B cell (primary cell): ENCODE measurements at regions not wholly inside any gene's neighbourhood (a gene's known extent, or its start where the extent isn't known, plus 50 kb on each side); places are given as distances from the start of the nearest gene placed in this dataset.

Source experiments
- ATAC-seq: fragments of 200-7000 bp; cut with Tn5 transposase; one replicate; pipeline ENCODE4 v1.10.0; 2021; ENCODE audit warnings: low read depth, mild to moderate bottlenecking, moderate number of reproducible peaks, moderate library complexity
- CTCF ChIA-PET: fragments of 350-600 bp; sonication (Branson Sonifier 250); formaldehyde crosslinking; loops from one replicate; lab custom pipeline; 2021; ENCODE audit warnings: antibody characterized with exemption, inconsistent platforms; lab: Charles Lee
- POLR2A ChIA-PET: fragments of 350-600 bp; sonication (Branson Sonifier 250); formaldehyde crosslinking; loops from one replicate; lab custom pipeline; 2021; ENCODE audit warnings: antibody characterized with exemption; lab: Charles Lee
- DNase-seq: peaks from one replicate; pipeline ENCODE4 v3.0.0; 2013
- H2AFZ ChIP-seq: 2 replicates; pipeline ENCODE4 v1.6.1; 2012; ENCODE audit warnings: mild to moderate bottlenecking, low read depth, low read length; ENCODE audit not compliant: insufficient read depth, poor library complexity, severe bottlenecking
- H3K27ac ChIP-seq, 2 donors: 1 replicate in 1 of 2; 2 replicates in 1 of 2; pipeline ENCODE4 v1.5.1; 2012 to 2013; ENCODE audit warnings: low read length in 2 of 2, mild to moderate bottlenecking in 2 of 2, moderate library complexity in 1 of 2
- H3K27me3 ChIP-seq, 4 experiments: fragments of 200-600 bp in 1 of 4; sonication (generic) in 1 of 4; replicated peaks in 1 of 4; 1 replicate in 2 of 4; 2 replicates in 2 of 4; pipeline versions ENCODE4 v1.6.1 to v1.7.0; 2013 to 2016; ENCODE audit warnings: low read length in 3 of 4, mild to moderate bottlenecking in 2 of 4, mixed read lengths in 1 of 4, moderate library complexity in 1 of 4; ENCODE audit not compliant: insufficient read depth in 4 of 4, control insufficient read depth in 3 of 4; ENCODE audit errors: control extremely low read depth in 1 of 4
- H3K36me3 ChIP-seq, 2 experiments: replicated peaks in 1 of 2; 1 replicate in 1 of 2; 2 replicates in 1 of 2; pipeline versions ENCODE4 v1.6.1 to v1.7.1; 2013; ENCODE audit warnings: low read length in 1 of 2; ENCODE audit not compliant: insufficient read depth in 2 of 2, control insufficient read depth in 1 of 2; ENCODE audit errors: control extremely low read depth in 1 of 2, extremely low read depth in 1 of 2
- H3K4me1 ChIP-seq, 2 donors: fragments of 200-600 bp in 1 of 2; sonication (generic) in 1 of 2; 1 replicate in 1 of 2; 2 replicates in 1 of 2; pipeline versions ENCODE4 v1.5.1 to v1.6.1; 2013 to 2017; ENCODE audit warnings: low read length in 2 of 2; ENCODE audit not compliant: control insufficient read depth in 2 of 2, insufficient read depth in 2 of 2
- H3K4me2 ChIP-seq: replicated peaks from 2 replicates; pipeline ENCODE3; 2012; ENCODE audit warnings: mild to moderate bottlenecking, low read depth, low read length; ENCODE audit not compliant: poor library complexity, severe bottlenecking
- H3K4me3 ChIP-seq, 5 experiments: fragments of 200-600 bp in 1 of 5; sonication (generic) in 1 of 5; 1 replicate in 3 of 5; 2 replicates in 2 of 5; pipeline versions ENCODE4 v1.5.1 to v1.7.0; 2011 to 2016; ENCODE audit warnings: low read length in 4 of 5, mild to moderate bottlenecking in 4 of 5, low read depth in 2 of 5, control low read depth in 1 of 5, moderate library complexity in 1 of 5; ENCODE audit not compliant: insufficient read depth in 1 of 5; ENCODE audit errors: control extremely low read depth in 1 of 5, extremely low read depth in 1 of 5
- H3K79me2 ChIP-seq: fragments of 200-600 bp; sonication (generic); one replicate; pipeline ENCODE4 v1.6.0; 2016; ENCODE audit warnings: low read length; ENCODE audit not compliant: control insufficient read depth, insufficient read depth
- H3K9ac ChIP-seq: fragments of 200-600 bp; sonication (generic); 2 replicates; pipeline ENCODE4 v1.6.1; 2017; ENCODE audit warnings: mild to moderate bottlenecking, low read length, moderate library complexity
- H3K9me3 ChIP-seq, 3 donors: one replicate each; pipeline versions ENCODE4 v1.6.1 to v1.7.1; 2013; ENCODE audit warnings: low read length in 2 of 3; ENCODE audit not compliant: control insufficient read depth in 2 of 3, insufficient read depth in 1 of 3; ENCODE audit errors: control extremely low read depth in 1 of 3
- H4K20me1 ChIP-seq: 2 replicates; pipeline ENCODE4 v1.6.0; 2012; ENCODE audit warnings: mild to moderate bottlenecking, low read length; ENCODE audit not compliant: insufficient read depth, control insufficient read depth, poor library complexity, severe bottlenecking
- H3K27ac Mint-ChIP-seq: one replicate; pipeline ENCODE4 v1.8.0; 2021; ENCODE audit warnings: mixed read lengths
- H3K27me3 Mint-ChIP-seq: one replicate; pipeline ENCODE4 v1.8.0; 2021; ENCODE audit warnings: mixed read lengths
- H3K4me1 Mint-ChIP-seq: one replicate; pipeline ENCODE4 v1.8.0; 2021; ENCODE audit warnings: mixed read lengths
- H3K4me3 Mint-ChIP-seq: one replicate; pipeline ENCODE4 v1.8.0; 2021; ENCODE audit warnings: mixed read lengths
- H3K9me3 Mint-ChIP-seq: one replicate; pipeline ENCODE4 v1.8.0; 2022; ENCODE audit warnings: mixed read lengths; ENCODE audit not compliant: insufficient read depth
- CTCF ChIP-seq: fragments of 200-600 bp; IDR thresholded peaks from one replicate; pipeline ENCODE4 v1.8.0; 2022; ENCODE audit warnings: antibody characterized with exemption, mild to moderate bottlenecking
- EZH2 ChIP-seq: IDR thresholded peaks from 2 replicates; pipeline ENCODE4 v1.6.1; 2012; ENCODE audit warnings: borderline replicate concordance, low read depth, mild to moderate bottlenecking, moderate library complexity, low read length; ENCODE audit not compliant: insufficient read depth, poor library complexity, severe bottlenecking
- WGBS: methylation state at CpG from one replicate; pipeline ENCODE4 v1.1.5; 2013; ENCODE audit warnings: missing lambda C conversion rate; ENCODE audit not compliant: insufficient coverage; 5-methylcytosine and 5-hydroxymethylcytosine counted together
- intact Hi-C: fragments of 100-400 bp; cut with micrococcal nuclease; formaldehyde crosslinking; loops from one replicate; pipeline ENCODE4 v1.10.0; 2022

- Histone ChIP-seq H4K20me1 (no peaks in the 10 kb centered on the region), H3K27me3 (no peaks in the 10 kb centered on the region), H3K4me3 (no peak overlapping the region), H3K27ac (no peak overlapping the region), H3K79me2 (no peaks in the 10 kb centered on the region), H3K9ac (no peak overlapping the region), H3K4me2 (no peak overlapping the region), H3K9me3 (no peaks in the 10 kb centered on the region), H2AFZ (no peak overlapping the region), H3K4me1 (no peaks in the 10 kb centered on the region), H3K36me3 (no peaks in the 10 kb centered on the region)
- CTCF ChIA-PET: no interaction called here
- POLR2A ChIA-PET: no interaction called here
- Mint-ChIP-seq H3K4me3 (no peak overlapping the region), H3K27ac (no peak overlapping the region), H3K27me3 (no peaks in the 10 kb centered on the region), H3K4me1 (no peaks in the 10 kb centered on the region), H3K9me3 (no peaks in the 10 kb centered on the region)
- intact Hi-C loops: no loop called here
- TF ChIP-seq EZH2: no peak
- TF ChIP-seq CTCF: no peak
- 99% methylated on average over 13 of the region's 15 CpGs for WGBS
- no peak for ATAC-seq
- DNase-seq: no peak
Observed at GRCh38 chr7:155219154-155219531, 78.5 kb upstream of the INSIG1 start.

GRCh38 chr7:155219947-155220769, 77.5 kb upstream of the INSIG1 start:
- Mint-ChIP-seq H3K27me3 (no peaks in the 10 kb centered on the region), H3K9me3 (no peaks in the 10 kb centered on the region), H3K4me1 (no peaks in the 10 kb centered on the region), H3K27ac (no peak overlapping the region), H3K4me3 (no peak overlapping the region)
- H3K9ac ChIP-seq: no peak overlapping the region
- no peak for TF ChIP-seq EZH2
- no peak for TF ChIP-seq CTCF
- intact Hi-C loops: no loop called here
- POLR2A ChIA-PET: no interaction called here
- H3K4me3 ChIP-seq: no peak overlapping the region
- ATAC-seq (no peak), DNase-seq (no peak)
- H4K20me1 ChIP-seq: no peaks in the 10 kb centered on the region
- H2AFZ ChIP-seq: no peak overlapping the region
- 95% methylated on average over 17 of the region's 18 CpGs for WGBS
- H3K9me3 ChIP-seq: no peaks in the 10 kb centered on the region
- no peak overlapping the region for H3K4me2 ChIP-seq
- no peak overlapping the region for H3K27ac ChIP-seq
- CTCF ChIA-PET: no interaction called here
- no peaks in the 10 kb centered on the region for H3K79me2 ChIP-seq
- no peaks in the 10 kb centered on the region for H3K27me3 ChIP-seq
- H3K4me1 ChIP-seq: no peaks in the 10 kb centered on the region
- H3K36me3 ChIP-seq: no peaks in the 10 kb centered on the region
